B cell (primary cell): ENCODE measurements at regions not wholly inside any gene's neighbourhood (a gene's known extent, or its start where the extent isn't known, plus 50 kb on each side); places are given as distances from the start of the nearest gene placed in this dataset.

Source experiments
- ATAC-seq: fragments of 200-7000 bp; cut with Tn5 transposase; one replicate; pipeline ENCODE4 v1.10.0; 2021; ENCODE audit warnings: low read depth, mild to moderate bottlenecking, moderate number of reproducible peaks, moderate library complexity
- CTCF ChIA-PET: fragments of 350-600 bp; sonication (Branson Sonifier 250); formaldehyde crosslinking; loops from one replicate; lab custom pipeline; 2021; ENCODE audit warnings: antibody characterized with exemption, inconsistent platforms; lab: Charles Lee
- POLR2A ChIA-PET: fragments of 350-600 bp; sonication (Branson Sonifier 250); formaldehyde crosslinking; loops from one replicate; lab custom pipeline; 2021; ENCODE audit warnings: antibody characterized with exemption; lab: Charles Lee
- DNase-seq: peaks from one replicate; pipeline ENCODE4 v3.0.0; 2013
- H2AFZ ChIP-seq: 2 replicates; pipeline ENCODE4 v1.6.1; 2012; ENCODE audit warnings: mild to moderate bottlenecking, low read depth, low read length; ENCODE audit not compliant: insufficient read depth, poor library complexity, severe bottlenecking
- H3K27ac ChIP-seq, 2 donors: 1 replicate in 1 of 2; 2 replicates in 1 of 2; pipeline ENCODE4 v1.5.1; 2012 to 2013; ENCODE audit warnings: low read length in 2 of 2, mild to moderate bottlenecking in 2 of 2, moderate library complexity in 1 of 2
- H3K27me3 ChIP-seq, 4 experiments: fragments of 200-600 bp in 1 of 4; sonication (generic) in 1 of 4; replicated peaks in 1 of 4; 1 replicate in 2 of 4; 2 replicates in 2 of 4; pipeline versions ENCODE4 v1.6.1 to v1.7.0; 2013 to 2016; ENCODE audit warnings: low read length in 3 of 4, mild to moderate bottlenecking in 2 of 4, mixed read lengths in 1 of 4, moderate library complexity in 1 of 4; ENCODE audit not compliant: insufficient read depth in 4 of 4, control insufficient read depth in 3 of 4; ENCODE audit errors: control extremely low read depth in 1 of 4
- H3K36me3 ChIP-seq, 2 experiments: replicated peaks in 1 of 2; 1 replicate in 1 of 2; 2 replicates in 1 of 2; pipeline versions ENCODE4 v1.6.1 to v1.7.1; 2013; ENCODE audit warnings: low read length in 1 of 2; ENCODE audit not compliant: insufficient read depth in 2 of 2, control insufficient read depth in 1 of 2; ENCODE audit errors: control extremely low read depth in 1 of 2, extremely low read depth in 1 of 2
- H3K4me1 ChIP-seq, 2 donors: fragments of 200-600 bp in 1 of 2; sonication (generic) in 1 of 2; 1 replicate in 1 of 2; 2 replicates in 1 of 2; pipeline versions ENCODE4 v1.5.1 to v1.6.1; 2013 to 2017; ENCODE audit warnings: low read length in 2 of 2; ENCODE audit not compliant: control insufficient read depth in 2 of 2, insufficient read depth in 2 of 2
- H3K4me2 ChIP-seq: replicated peaks from 2 replicates; pipeline ENCODE3; 2012; ENCODE audit warnings: mild to moderate bottlenecking, low read depth, low read length; ENCODE audit not compliant: poor library complexity, severe bottlenecking
- H3K4me3 ChIP-seq, 5 experiments: fragments of 200-600 bp in 1 of 5; sonication (generic) in 1 of 5; 1 replicate in 3 of 5; 2 replicates in 2 of 5; pipeline versions ENCODE4 v1.5.1 to v1.7.0; 2011 to 2016; ENCODE audit warnings: low read length in 4 of 5, mild to moderate bottlenecking in 4 of 5, low read depth in 2 of 5, control low read depth in 1 of 5, moderate library complexity in 1 of 5; ENCODE audit not compliant: insufficient read depth in 1 of 5; ENCODE audit errors: control extremely low read depth in 1 of 5, extremely low read depth in 1 of 5
- H3K79me2 ChIP-seq: fragments of 200-600 bp; sonication (generic); one replicate; pipeline ENCODE4 v1.6.0; 2016; ENCODE audit warnings: low read length; ENCODE audit not compliant: control insufficient read depth, insufficient read depth
- H3K9ac ChIP-seq: fragments of 200-600 bp; sonication (generic); 2 replicates; pipeline ENCODE4 v1.6.1; 2017; ENCODE audit warnings: mild to moderate bottlenecking, low read length, moderate library complexity
- H3K9me3 ChIP-seq, 3 donors: one replicate each; pipeline versions ENCODE4 v1.6.1 to v1.7.1; 2013; ENCODE audit warnings: low read length in 2 of 3; ENCODE audit not compliant: control insufficient read depth in 2 of 3, insufficient read depth in 1 of 3; ENCODE audit errors: control extremely low read depth in 1 of 3
- H4K20me1 ChIP-seq: 2 replicates; pipeline ENCODE4 v1.6.0; 2012; ENCODE audit warnings: mild to moderate bottlenecking, low read length; ENCODE audit not compliant: insufficient read depth, control insufficient read depth, poor library complexity, severe bottlenecking
- H3K27ac Mint-ChIP-seq: one replicate; pipeline ENCODE4 v1.8.0; 2021; ENCODE audit warnings: mixed read lengths
- H3K27me3 Mint-ChIP-seq: one replicate; pipeline ENCODE4 v1.8.0; 2021; ENCODE audit warnings: mixed read lengths
- H3K4me1 Mint-ChIP-seq: one replicate; pipeline ENCODE4 v1.8.0; 2021; ENCODE audit warnings: mixed read lengths
- H3K4me3 Mint-ChIP-seq: one replicate; pipeline ENCODE4 v1.8.0; 2021; ENCODE audit warnings: mixed read lengths
- H3K9me3 Mint-ChIP-seq: one replicate; pipeline ENCODE4 v1.8.0; 2022; ENCODE audit warnings: mixed read lengths; ENCODE audit not compliant: insufficient read depth
- CTCF ChIP-seq: fragments of 200-600 bp; IDR thresholded peaks from one replicate; pipeline ENCODE4 v1.8.0; 2022; ENCODE audit warnings: antibody characterized with exemption, mild to moderate bottlenecking
- EZH2 ChIP-seq: IDR thresholded peaks from 2 replicates; pipeline ENCODE4 v1.6.1; 2012; ENCODE audit warnings: borderline replicate concordance, low read depth, mild to moderate bottlenecking, moderate library complexity, low read length; ENCODE audit not compliant: insufficient read depth, poor library complexity, severe bottlenecking
- WGBS: methylation state at CpG from one replicate; pipeline ENCODE4 v1.1.5; 2013; ENCODE audit warnings: missing lambda C conversion rate; ENCODE audit not compliant: insufficient coverage; 5-methylcytosine and 5-hydroxymethylcytosine counted together
- intact Hi-C: fragments of 100-400 bp; cut with micrococcal nuclease; formaldehyde crosslinking; loops from one replicate; pipeline ENCODE4 v1.10.0; 2022

- TF ChIP-seq EZH2 (no peak), CTCF (no peak)
- Histone ChIP-seq H3K4me3 (no peak overlapping the region), H2AFZ (no peak overlapping the region), H3K79me2 (no peaks in the 10 kb centered on the region), H3K4me1 (no peaks in the 10 kb centered on the region), H3K4me2 (no peak overlapping the region), H3K27me3 (no peaks in the 10 kb centered on the region), H3K27ac (no peak overlapping the region), H3K9ac (no peak overlapping the region), H3K36me3 (no peaks in the 10 kb centered on the region), H4K20me1 (no peaks in the 10 kb centered on the region), H3K9me3 (peaks cover 0 to 7% (median 2%) of the 10 kb centered on the region in 3 donors)
- ChIA-PET POLR2A (no interaction called here), CTCF (interaction anchor here (0.7 kb wide), 1 partner anchor 19 kb away, joined by 4 read pairs; no protein-coding TSS in a partner anchor)
- H3K27me3 Mint-ChIP-seq, result no peaks in the 10 kb centered on the region
- peaks cover 6% of the 10 kb centered on the region for H3K4me1 Mint-ChIP-seq
- ATAC-seq, result no peak
- 90% methylated on average over 2 of the region's 5 CpGs for WGBS
- no peak overlapping the region for H3K27ac Mint-ChIP-seq
- no peak overlapping the region for H3K4me3 Mint-ChIP-seq
- intact Hi-C loops, result no loop called here
- no peak for DNase-seq
- H3K9me3 Mint-ChIP-seq, result peaks cover 2% of the 10 kb centered on the region
Observed at GRCh38 chr3:106589311-106589942, 720.6 kb upstream of the CBLB start.

- ATAC-seq, result no peak
- intact Hi-C loops, result no loop called here
- H2AFZ ChIP-seq, result no peak overlapping the region
- Mint-ChIP-seq H3K4me1 (peaks cover 6% of the 10 kb centered on the region), H3K27me3 (no peaks in the 10 kb centered on the region), H3K9me3 (peaks cover 2% of the 10 kb centered on the region), H3K27ac (no peak overlapping the region), H3K4me3 (no peak overlapping the region)
- H3K79me2 ChIP-seq, result no peaks in the 10 kb centered on the region
- H3K4me2 ChIP-seq, result no peak overlapping the region
- H4K20me1 ChIP-seq, result no peaks in the 10 kb centered on the region
- no peak for DNase-seq
- no peak overlapping the region for H3K9ac ChIP-seq
- ChIA-PET CTCF (no interaction called here), POLR2A (no interaction called here)
- H3K4me3 ChIP-seq, result no peak overlapping the region
- H3K4me1 ChIP-seq, result no peaks in the 10 kb centered on the region
- H3K27ac ChIP-seq, result no peak overlapping the region
- H3K27me3 ChIP-seq, result no peaks in the 10 kb centered on the region
- WGBS, result no CpG with 5 or more reads among the region's 1 CpG
- no peak for TF ChIP-seq EZH2
- TF ChIP-seq CTCF, result no peak
- no peaks in the 10 kb centered on the region for H3K36me3 ChIP-seq
- peaks cover 0 to 7% (median 2%) of the 10 kb centered on the region in 3 donors for H3K9me3 ChIP-seq
Observed at GRCh38 chr3:106590216-106590615, 721.4 kb upstream of the CBLB start.
